ENCODE measurements at regions not wholly inside any gene's neighbourhood (a gene's known extent, or its start where the extent isn't known, plus 50 kb on each side); places are given as distances from the start of the nearest gene placed in this dataset.
"Not testable (repeated sequence)": the region's sequence is repeated elsewhere in the genome, so short reads cannot be mapped to it uniquely, and the experiment has no call there.

DNA sequence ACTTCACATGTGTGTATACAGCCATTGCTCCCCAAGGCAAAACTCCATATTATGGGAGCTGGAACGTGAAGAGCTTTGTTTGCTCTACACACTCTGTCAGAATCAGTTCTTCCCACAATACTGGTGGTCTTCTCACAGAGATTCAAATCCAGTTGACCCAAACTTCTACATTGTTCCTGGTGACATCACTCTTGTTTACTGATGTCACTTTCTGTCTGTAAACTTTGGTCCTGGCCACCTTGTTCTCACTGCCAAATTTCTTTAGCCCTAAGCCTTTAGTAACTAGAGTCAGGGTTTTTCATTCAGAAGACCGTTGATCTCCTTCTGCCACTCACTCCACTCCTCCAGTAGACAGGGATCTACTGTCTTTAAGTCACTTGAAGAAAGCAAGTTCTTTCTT is 386.0 kb upstream of the ZEB2 start:
- Histone ChIP-seq H3K4me1 (ENCODE audit: insufficient read depth) (no peaks in the 10 kb centered on the region), H4K20me1 (replicated peaks; ENCODE audit: insufficient read depth) (no peaks in the 10 kb centered on the region), H3K36me3 (ENCODE audit: insufficient read depth) (no peaks in the 10 kb centered on the region), H3K9me2 (ENCODE audit: insufficient read depth) (no peaks in the 10 kb centered on the region), H3K79me2 (replicated peaks; ENCODE audit: insufficient read depth) (no peaks in the 10 kb centered on the region), H3K4me2 (no peak overlapping the region), H3K27me3 (ENCODE audit: insufficient read depth) (no peaks in the 10 kb centered on the region), H2AFZ (no peak overlapping the region), H3F3A (replicated peaks; ENCODE audit: low read depth) (no peaks in the 10 kb centered on the region), H3K27ac (ENCODE audit: low read depth) (no peak overlapping the region), H3K4me3 (no peak overlapping the region)
- Mint-ChIP-seq H3K36me3 (ENCODE audit: low read depth) (peaks cover 7% of the 10 kb centered on the region), H3K9me3 (peaks cover 7% of the 10 kb centered on the region; the same call in 2 of the 3 replicates), H3K4me1 (peaks cover 5% of the 10 kb centered on the region), H3K27ac (no peak overlapping the region), H3K4me3 (no peak overlapping the region), H3K27me3 (ENCODE audit: insufficient read depth, low read depth, poor library complexity) (no peaks in the 10 kb centered on the region)
- no peak for DNase-seq (ENCODE audit: low spot score)
- no peak for TF ChIP-seq CTCF (conservative IDR thresholded peaks at IDR 0.05; ENCODE audit: low read depth in 2 of 2)
- TF ChIP-seq JUNB (IDR thresholded peaks at IDR 0.05; ENCODE audit: unreplicated experiment) = no peak
- no peak for TF ChIP-seq EZH2phosphoT487 (IDR thresholded peaks at IDR 0.05; ENCODE audit: unreplicated experiment)
- no peak for TF ChIP-seq NANOG (IDR thresholded peaks at IDR 0.05; ENCODE audit: borderline replicate concordance)
- no peak for ATAC-seq

GRCh38 chr2:144904612-144905011 is 384.7 kb upstream of the ZEB2 start:
- DNase-seq (ENCODE audit: low spot score) = no peak
- Histone ChIP-seq H3K4me3 (no peak overlapping the region), H3K27ac (ENCODE audit: low read depth) (no peak overlapping the region), H3K9me2 (ENCODE audit: insufficient read depth) (no peaks in the 10 kb centered on the region), H3K79me2 (replicated peaks; ENCODE audit: insufficient read depth) (no peaks in the 10 kb centered on the region), H4K20me1 (replicated peaks; ENCODE audit: insufficient read depth) (no peaks in the 10 kb centered on the region), H3K27me3 (ENCODE audit: insufficient read depth) (no peaks in the 10 kb centered on the region), H2AFZ (no peak overlapping the region), H3K4me2 (no peak overlapping the region), H3K36me3 (ENCODE audit: insufficient read depth) (no peaks in the 10 kb centered on the region), H3F3A (replicated peaks; ENCODE audit: low read depth) (no peaks in the 10 kb centered on the region), H3K4me1 (ENCODE audit: insufficient read depth) (no peaks in the 10 kb centered on the region)
- no peak for ATAC-seq
- TF ChIP-seq ETS1 (IDR thresholded peaks at IDR 0.05) (no peak), NANOG (IDR thresholded peaks at IDR 0.05; ENCODE audit: borderline replicate concordance) (no peak), CTCF (conservative IDR thresholded peaks at IDR 0.05; ENCODE audit: low read depth in 2 of 2) (no peak), CREB1 (CRISPR knock-in tag; IDR thresholded peaks at IDR 0.05; ENCODE audit: low read depth) (no peak), EZH2 (IDR thresholded peaks at IDR 0.05; ENCODE audit: low read depth, unreplicated experiment) (no peak), ZNF331 (CRISPR knock-in tag; IDR thresholded peaks at IDR 0.05; ENCODE audit: low read depth) (no peak), STAT1 (IDR thresholded peaks at IDR 0.05; ENCODE audit: unreplicated experiment) (no peak), EZH2phosphoT487 (IDR thresholded peaks at IDR 0.05; ENCODE audit: unreplicated experiment) (no peak)
- peaks cover 5% of the 10 kb centered on the region for H3K4me1 Mint-ChIP-seq
- no peaks in the 10 kb centered on the region for H3K27me3 Mint-ChIP-seq (ENCODE audit: insufficient read depth, low read depth, poor library complexity)
- peaks cover 7% of the 10 kb centered on the region; the same call in 2 of the 3 replicates for H3K9me3 Mint-ChIP-seq
- H3K36me3 Mint-ChIP-seq (ENCODE audit: low read depth) = peaks cover 9% of the 10 kb centered on the region
- no peak overlapping the region for H3K4me3 Mint-ChIP-seq
- no peak overlapping the region for H3K27ac Mint-ChIP-seq

- not testable (repeated sequence) for H3K4me3 Mint-ChIP-seq; H3K9me3 Mint-ChIP-seq; H3K27me3 ChIP-seq (ENCODE audit: insufficient read depth); H3K27ac Mint-ChIP-seq; ATAC-seq; H3K36me3 Mint-ChIP-seq (ENCODE audit: low read depth); H3K4me2 ChIP-seq; H3K4me1 ChIP-seq (ENCODE audit: insufficient read depth); H3K79me2 ChIP-seq (replicated peaks; ENCODE audit: insufficient read depth); H3K36me3 ChIP-seq (ENCODE audit: insufficient read depth); H3K27me3 Mint-ChIP-seq (ENCODE audit: insufficient read depth, low read depth, poor library complexity); H3F3A ChIP-seq (replicated peaks; ENCODE audit: low read depth); H3K27ac ChIP-seq (ENCODE audit: low read depth); H3K4me1 Mint-ChIP-seq; H3K4me3 ChIP-seq; H3K9me2 ChIP-seq (ENCODE audit: insufficient read depth); H2AFZ ChIP-seq; H4K20me1 ChIP-seq (replicated peaks; ENCODE audit: insufficient read depth)
- DNase-seq (ENCODE audit: low spot score) = peak; percentile 5
These were observed 383.1 kb upstream of the ZEB2 start for GRCh38 chr2:144903045-144903444.

GRCh38 chr2:144901386-144901785 is 381.5 kb upstream of the ZEB2 start:
- ATAC-seq = not testable (repeated sequence)

More at GRCh38 chr2:144901386-144901785, 381.5 kb upstream of the ZEB2 start:
- H3F3A ChIP-seq (replicated peaks; ENCODE audit: low read depth); H3K27me3 Mint-ChIP-seq (ENCODE audit: insufficient read depth, low read depth, poor library complexity); H3K4me1 ChIP-seq (ENCODE audit: insufficient read depth); DNase-seq (ENCODE audit: low spot score); H3K27ac ChIP-seq (ENCODE audit: low read depth); H3K4me3 ChIP-seq; H3K36me3 Mint-ChIP-seq (ENCODE audit: low read depth); H3K9me3 Mint-ChIP-seq; H3K27ac Mint-ChIP-seq; H3K36me3 ChIP-seq (ENCODE audit: insufficient read depth); H3K79me2 ChIP-seq (replicated peaks; ENCODE audit: insufficient read depth); H3K4me3 Mint-ChIP-seq; H3K4me1 Mint-ChIP-seq; H4K20me1 ChIP-seq (replicated peaks; ENCODE audit: insufficient read depth); H3K4me2 ChIP-seq; H2AFZ ChIP-seq; H3K9me2 ChIP-seq (ENCODE audit: insufficient read depth); H3K27me3 ChIP-seq (ENCODE audit: insufficient read depth): not testable (repeated sequence)

All from GM23338 (cell line).